ENCODE measurements at regions not wholly inside any gene's neighbourhood (a gene's known extent, or its start where the extent isn't known, plus 50 kb on each side); places are given as distances from the start of the nearest gene placed in this dataset.
A peak's percentile ranks its signal among the peaks of the same experiment; 100 is the strongest.
"Not testable (repeated sequence)": the region's sequence is repeated elsewhere in the genome, so short reads cannot be mapped to it uniquely, and the experiment has no call there.

DNA sequence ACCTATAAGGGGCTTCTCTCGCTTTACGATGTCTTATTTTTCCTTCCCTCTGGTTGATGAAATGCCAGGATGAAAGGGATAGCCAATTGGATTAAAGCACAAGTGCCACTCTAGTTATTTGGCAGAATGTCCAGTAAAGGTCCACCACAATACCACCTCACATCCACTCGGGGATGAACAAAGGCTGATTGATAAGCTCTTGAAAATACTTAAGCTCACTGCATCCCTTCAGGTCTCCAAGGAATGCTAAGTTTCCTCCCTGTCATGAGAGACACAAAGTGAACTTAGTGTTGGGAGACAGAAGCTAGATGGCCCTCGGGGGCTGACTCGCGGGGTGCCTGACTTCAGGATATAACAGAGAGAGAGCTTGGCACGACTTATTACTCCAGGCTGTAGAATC is 185.9 kb upstream of the ZNF644 start:
- not testable (repeated sequence) for DNase-seq (ENCODE audit: low read depth)

DNA sequence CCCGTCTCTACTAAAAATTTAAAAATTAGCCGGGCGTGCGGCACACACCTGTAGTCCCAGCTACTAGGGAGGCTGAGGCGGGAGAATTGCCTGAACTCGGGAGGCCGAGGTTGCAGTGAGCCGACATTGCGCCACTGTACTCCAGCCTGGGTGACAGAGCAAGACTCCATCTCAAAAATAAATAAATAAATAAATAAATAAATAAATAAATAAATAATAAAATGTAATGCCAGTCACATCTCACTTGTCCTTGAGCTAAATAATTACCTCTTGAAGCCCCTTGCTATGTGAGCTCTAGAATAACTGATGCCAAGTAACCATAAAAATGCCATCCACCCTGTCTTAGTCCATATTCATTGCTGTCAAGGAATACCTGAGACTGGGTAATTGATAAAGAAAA is 182.3 kb upstream of the ZNF644 start:
- DNase-seq (ENCODE audit: low read depth), result not testable (repeated sequence)

- no peak for DNase-seq (ENCODE audit: low read depth)
Measured at GRCh38 chr1:91201694-91202093, 179.9 kb upstream of the ZNF644 start.

- DNase-seq (ENCODE audit: low read depth), result no peak
Measured at GRCh38 chr1:91201176-91201575, 179.3 kb upstream of the ZNF644 start.

- no peak for DNase-seq (ENCODE audit: low read depth)
Measured at GRCh38 chr1:91200675-91201074, 178.8 kb upstream of the ZNF644 start.

DNA sequence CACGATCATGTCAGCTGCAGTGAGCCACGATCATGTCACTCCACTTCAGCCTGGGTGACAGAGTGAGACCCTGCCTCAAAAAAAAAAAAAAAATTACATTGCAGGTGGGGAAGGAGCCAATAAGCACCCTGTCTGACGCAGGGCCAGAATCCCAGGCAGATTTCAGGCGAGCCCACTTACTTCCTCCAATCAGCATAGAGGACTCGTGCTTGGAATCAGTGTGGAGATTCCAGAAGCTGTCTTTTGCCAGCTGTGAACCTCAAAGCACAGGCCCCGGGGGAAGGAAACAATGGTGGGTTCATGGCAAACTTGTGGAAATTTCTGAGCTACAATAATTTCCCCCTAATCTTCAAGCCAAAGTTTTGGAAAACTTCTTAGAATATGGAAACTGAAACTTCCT is 178.2 kb upstream of the ZNF644 start:
- DNase-seq (ENCODE audit: low read depth), result no peak

DNA sequence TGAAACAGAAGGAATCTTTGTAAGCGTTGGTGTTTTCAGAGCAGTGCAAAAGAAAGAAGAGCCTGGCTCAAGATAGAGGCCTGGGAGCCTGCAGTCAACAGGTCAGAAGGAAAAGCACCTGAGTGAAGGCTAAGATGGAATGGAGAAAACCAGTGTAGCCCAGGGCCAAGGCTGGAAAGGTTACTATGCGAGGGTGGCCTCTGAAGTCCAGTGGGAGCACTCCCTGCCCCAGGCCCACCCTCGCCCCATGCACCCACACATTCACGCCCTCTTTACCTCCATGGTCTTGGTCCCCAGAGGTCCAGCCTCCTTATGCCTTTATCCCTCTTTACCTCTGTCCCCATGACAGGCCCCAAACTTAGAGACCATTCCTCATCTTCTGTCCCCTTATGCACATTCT is 169.2 kb upstream of the ZNF644 start:
- no peak for DNase-seq (ENCODE audit: low read depth)

DNA sequence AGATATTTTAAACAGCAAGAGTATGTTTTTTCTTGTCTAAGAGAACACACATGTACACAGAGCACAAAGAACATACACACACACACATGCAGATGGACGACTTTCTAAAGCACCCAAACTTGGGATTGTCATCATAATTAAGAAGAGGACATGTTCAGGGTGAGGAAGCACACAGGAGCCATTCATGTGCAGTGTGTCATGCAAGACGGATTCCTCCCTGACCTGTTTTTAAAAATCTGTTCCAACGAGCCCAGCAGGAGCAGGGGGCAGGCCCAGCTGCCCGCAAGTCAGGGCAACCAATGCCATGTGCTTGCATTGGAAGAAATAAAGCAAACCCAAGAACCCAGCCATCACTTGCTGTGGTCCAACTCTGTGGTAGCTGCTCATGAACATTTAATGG is 167.3 kb upstream of the ZNF644 start:
- DNase-seq (ENCODE audit: low read depth), result no peak

- not testable (repeated sequence) for DNase-seq (ENCODE audit: low read depth)
Measured at GRCh38 chr1:91182807-91183206, 161.0 kb upstream of the ZNF644 start.

DNA sequence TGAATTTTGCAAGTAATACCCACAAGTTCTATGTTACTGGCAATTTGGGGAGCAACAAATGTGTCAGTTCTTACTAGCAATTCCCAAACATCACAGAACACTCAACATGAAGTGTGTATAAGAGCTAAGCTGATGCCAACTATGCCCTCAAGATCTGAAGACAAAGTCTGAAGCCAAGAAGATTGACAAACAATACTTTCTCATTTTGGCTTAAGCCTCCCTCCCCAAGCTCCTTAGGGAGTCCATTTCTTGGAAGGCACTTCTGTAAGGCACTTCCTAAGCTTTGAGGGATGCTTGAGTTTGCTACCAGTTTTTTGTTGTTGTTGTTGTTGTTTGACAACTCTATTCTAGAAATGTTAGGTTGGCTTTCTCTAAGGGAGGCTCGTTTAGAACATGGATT is 154.4 kb upstream of the ZNF644 start:
- DNase-seq (ENCODE audit: low read depth), result no peak

- DNase-seq (ENCODE audit: low read depth), result no peak
Measured at GRCh38 chr1:91174734-91175133, 152.9 kb upstream of the ZNF644 start.

DNA sequence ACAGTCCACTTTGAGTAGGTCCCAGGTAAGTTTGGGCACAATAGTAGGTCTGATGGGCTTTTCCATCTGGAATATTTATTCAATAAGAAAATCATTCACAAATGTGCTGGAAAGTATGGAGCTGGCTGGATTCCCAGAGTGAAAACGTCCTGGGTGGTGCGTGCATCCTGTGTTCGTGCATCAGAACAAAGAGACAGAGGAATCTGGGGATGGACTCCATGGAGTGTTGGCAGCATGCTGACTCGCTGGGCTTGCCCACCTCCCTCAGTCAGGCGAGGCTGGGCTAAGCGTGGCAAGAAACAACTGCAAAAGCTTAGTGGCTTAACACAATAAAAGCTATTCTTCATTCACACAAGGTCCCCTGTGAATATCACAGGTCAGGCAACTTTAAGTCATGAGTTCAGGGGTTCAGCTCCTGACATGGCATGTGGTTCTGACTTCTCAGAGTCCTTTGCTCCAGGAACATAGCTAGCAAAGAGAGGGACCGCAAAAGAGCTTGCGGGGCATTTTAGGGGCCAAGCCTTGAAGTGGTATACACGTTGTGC is 151.6 kb upstream of the ZNF644 start:
- no peak for DNase-seq (ENCODE audit: low read depth)

DNA sequence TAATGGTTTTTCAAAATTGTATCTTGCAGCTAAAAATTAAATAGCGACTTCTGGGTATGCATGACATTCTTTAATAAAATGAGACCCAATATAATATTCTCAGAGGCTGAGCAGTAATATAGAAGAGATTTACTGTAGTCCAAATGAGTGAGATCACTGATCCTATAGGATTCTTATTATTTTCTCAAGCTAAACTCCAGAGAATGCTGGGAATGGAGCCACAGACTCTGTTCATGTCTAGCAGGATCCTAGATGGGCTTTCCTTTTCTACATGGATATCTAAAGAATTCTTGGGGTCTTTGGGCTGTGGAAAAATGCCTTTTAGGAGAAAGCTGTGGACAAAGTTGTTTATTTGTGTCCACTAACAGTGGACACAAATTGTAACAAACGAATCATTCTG is 150.7 kb upstream of the ZNF644 start:
- DNase-seq (ENCODE audit: low read depth), result no peak

DNA sequence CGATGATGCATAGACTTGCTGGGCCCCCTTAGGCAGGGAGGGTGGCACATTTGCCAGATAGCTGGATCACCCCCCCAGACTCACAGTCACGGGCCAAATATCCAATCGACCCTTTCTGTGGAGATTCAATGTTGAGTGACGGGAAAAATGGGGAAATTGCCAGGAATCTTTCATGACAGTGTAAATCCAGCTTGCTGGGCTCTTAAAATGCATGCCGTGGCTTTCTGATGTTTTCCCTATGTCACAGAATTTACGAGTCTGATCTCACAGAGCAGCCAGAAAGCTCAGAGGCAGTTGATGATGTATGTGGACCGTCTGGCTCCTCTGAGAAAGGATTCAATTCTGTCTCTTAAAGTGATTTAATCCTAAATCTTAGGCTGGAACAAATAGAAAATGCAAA is 150.1 kb upstream of the ZNF644 start:
- DNase-seq (ENCODE audit: low read depth), result no peak

GRCh38 chr1:91170571-91170970 is 148.7 kb upstream of the ZNF644 start:
- DNase-seq (ENCODE audit: low read depth), result no peak

DNA sequence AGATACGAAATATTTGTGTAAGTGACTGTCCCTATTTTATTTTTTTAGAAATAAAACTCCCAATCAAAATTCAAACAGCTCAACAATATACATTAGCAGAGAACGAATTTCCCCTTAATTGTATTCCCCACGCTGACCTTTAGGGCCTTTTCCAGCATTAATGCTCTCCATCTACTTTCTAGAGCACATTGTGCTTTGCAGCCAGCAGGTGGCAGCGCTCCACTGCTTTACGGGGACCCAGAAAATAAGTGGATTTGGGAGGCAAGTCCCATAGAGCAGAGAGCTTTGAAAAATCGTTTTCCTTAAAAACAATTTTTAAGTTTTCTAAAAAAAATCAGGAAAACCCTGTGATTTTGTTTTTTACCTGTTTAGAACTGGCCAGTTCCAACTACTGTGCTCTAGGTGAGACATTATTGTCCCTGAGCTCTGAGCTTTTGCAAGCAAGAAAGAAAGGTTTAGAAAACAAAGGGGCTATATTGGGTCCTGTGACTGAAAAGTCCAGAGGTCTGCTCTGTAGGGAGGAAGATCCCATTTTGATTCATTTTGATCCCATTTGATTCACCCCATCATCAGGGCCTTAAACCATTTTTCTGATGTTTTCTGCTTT is 144.4 kb upstream of the ZNF644 start:
- no peak for DNase-seq (ENCODE audit: low read depth)

GRCh38 chr1:91165033-91165654 is 143.3 kb upstream of the ZNF644 start:
- DNase-seq (ENCODE audit: low read depth), result peak; percentile 70

DNA sequence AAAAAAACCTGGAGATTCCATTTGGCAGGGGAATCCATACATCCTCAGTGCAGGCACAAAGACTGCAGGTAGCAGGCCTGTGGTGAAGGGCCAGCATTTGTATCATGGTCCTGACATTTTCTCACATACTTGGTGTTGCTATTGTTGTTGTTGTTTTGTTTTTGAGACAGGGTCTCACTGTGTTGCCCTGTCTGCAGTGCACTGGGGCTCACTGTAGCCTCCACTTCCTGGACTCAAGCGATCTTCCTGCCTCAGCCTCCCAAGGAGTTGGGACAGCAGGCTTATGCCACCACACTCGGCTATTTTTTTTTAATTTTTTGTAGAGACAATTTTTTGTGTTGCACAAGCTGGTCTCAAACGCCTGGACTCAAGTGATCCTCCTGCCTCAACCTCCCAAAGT is 140.8 kb upstream of the ZNF644 start:
- DNase-seq (ENCODE audit: low read depth), result no peak

DNA sequence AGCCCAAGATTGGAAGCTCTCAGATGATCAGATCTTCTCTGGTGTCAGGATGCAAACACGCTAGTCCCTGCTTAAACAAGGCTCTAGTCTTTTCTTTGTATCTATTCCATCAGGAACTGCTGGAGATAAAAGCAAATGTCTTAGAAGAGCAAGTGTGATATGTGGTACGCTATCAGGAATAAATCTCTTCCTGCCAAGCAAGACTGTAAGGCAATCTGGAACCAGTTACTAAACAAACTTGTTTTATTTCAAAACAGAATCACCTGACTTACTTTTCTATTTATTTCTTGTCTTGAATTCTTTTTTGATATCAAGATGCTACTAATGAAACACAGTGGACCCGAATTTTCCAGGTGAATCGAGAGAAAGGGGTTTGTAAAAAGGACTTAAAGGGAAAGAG is 139.9 kb upstream of the ZNF644 start:
- no peak for DNase-seq (ENCODE audit: low read depth)

DNA sequence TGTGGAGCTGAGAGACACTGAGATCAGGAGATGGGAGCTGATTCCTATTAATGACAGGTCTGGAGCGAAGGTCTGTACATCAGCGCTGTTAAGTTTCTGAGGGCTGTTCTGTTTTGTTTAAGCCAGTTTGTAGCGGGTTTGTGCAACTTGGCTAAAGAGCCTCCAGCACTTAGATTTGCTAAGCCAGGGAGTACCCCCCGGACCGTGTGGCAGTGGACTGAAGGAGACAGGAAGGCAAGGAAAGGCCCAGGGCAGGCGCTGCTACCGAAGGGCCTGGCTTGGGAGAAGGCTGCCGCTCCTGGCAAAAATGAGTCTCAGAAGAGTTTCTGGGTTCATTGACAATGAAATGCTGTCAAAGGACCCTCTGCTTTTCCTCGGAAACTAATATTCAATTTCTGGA is 139.3 kb upstream of the ZNF644 start:
- DNase-seq (ENCODE audit: low read depth), result no peak

DNA sequence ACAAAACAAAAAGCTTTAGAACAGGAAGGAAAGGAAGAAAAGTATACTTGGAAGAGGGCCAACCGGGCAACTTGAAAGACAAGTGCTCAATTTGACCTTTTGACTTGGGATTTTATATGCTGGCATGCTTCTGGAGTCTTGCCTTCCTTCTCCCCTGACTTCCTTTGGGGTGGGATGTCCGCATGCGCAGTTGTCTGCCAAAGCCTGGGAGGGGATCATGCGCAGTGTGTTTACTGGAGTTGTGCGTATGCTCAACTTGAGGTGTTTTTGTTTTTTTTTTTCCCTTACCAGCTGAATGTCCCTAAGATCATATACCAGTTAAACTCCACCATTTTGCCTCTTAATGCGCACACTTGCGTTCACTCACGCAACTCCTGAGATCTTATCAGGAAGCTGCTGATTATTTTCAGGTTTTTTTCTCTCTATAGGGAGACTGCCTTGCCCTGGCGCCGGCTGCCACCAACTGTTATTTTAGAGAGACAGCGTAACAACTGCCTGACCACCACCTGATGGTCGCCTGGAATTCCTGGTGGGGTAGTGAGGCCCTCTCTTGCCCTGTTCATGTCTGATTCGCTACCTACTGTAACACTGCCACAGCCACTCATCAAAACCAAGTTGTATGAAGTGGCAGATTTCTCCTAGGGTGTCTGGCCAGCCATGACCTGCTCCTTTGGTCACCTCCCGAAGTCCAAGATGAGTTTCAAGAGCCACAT is 138.7 kb upstream of the ZNF644 start:
- no peak for DNase-seq (ENCODE audit: low read depth)

- DNase-seq (ENCODE audit: low read depth), result no peak
Measured at GRCh38 chr1:91153341-91153740, 131.5 kb upstream of the ZNF644 start.

DNA sequence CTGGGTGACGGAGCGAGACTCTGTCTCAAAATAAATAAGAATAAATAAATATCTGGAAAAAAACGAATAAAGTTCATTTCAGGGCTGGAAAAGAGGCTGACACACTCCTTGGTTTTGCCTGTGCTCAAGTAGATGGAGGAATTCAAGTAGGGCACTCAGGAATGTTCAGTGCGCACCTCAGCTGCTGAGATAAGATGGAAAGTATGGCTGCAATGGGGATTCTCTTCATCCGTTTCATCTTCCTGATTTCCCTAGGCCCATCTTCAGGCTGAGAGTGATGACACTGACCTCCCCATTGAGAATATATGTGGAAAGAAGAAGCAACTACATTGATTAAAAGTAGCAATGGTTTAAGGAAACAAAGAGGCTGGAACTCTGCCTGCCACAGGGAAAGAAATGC is 130.5 kb upstream of the ZNF644 start:
- no peak for DNase-seq (ENCODE audit: low read depth)

Measured in stimulated activated CD8-positive, alpha-beta memory T cell treated with anti-CD3 and anti-CD28 coated beads, Interleukin-7, amount 100 ng/mL, for 24 hours (primary cell).